ENCODE measurements at regions not wholly inside any gene's neighbourhood (a gene's known extent, or its start where the extent isn't known, plus 50 kb on each side); places are given as distances from the start of the nearest gene placed in this dataset.

- TF ChIP-seq CTCF (IDR thresholded peaks at IDR 0.05) (no peak), POLR2A (IDR thresholded peaks at IDR 0.05) (no peak)
These were observed 63.0 kb upstream of the TCL1A start for GRCh38 chr14:95776798-95777534.
